IMR-90 (cell line): ENCODE measurements at regions not wholly inside any gene's neighbourhood (a gene's known extent, or its start where the extent isn't known, plus 50 kb on each side); places are given as distances from the start of the nearest gene placed in this dataset.

ENCODE experiments used
- ATAC-seq: fragments of 200-7000 bp; cut with Tn5 transposase; 2 replicates; pipeline ENCODE4 v1.9.1; 2020; ENCODE audit warnings: low read depth, mild to moderate bottlenecking, moderate library complexity
- BruUV-seq: library from RNA; stranded (reverse); fragments of 400-500 nt; replicated peaks from 2 replicates; lab custom pipeline; 2021; lab: Mats Ljungman, UMichigan
- CTCF ChIA-PET: fragments of 300-600 bp; formaldehyde crosslinking; extraction: SDS; loops from one replicate; lab custom pipeline; 2021; ENCODE audit warnings: antibody characterized with exemption; lab: Yijun Ruan, JAX
- POLR2A ChIA-PET: fragments of 300-600 bp; sonication (Branson Sonifier 250); formaldehyde crosslinking; loops from one replicate; lab custom pipeline; 2022; ENCODE audit warnings: antibody characterized with exemption; ENCODE audit not compliant: unreplicated experiment; lab: Charles Lee
- DNase-seq: peaks from one replicate; pipeline ENCODE4 v3.0.0; 2013
- H2AFZ ChIP-seq: replicated peaks from 2 replicates; pipeline ENCODE3; 2013; ENCODE audit warnings: low read length, mild to moderate bottlenecking; ENCODE audit not compliant: poor library complexity
- H2AK5ac ChIP-seq: 2 replicates; pipeline ENCODE4 v1.6.1; 2013; ENCODE audit warnings: low read depth, low read length, inconsistent platforms
- H2AK9ac ChIP-seq: replicated peaks from 2 replicates; pipeline ENCODE3; 2013; ENCODE audit warnings: mild to moderate bottlenecking, low read depth, low read length, moderate library complexity; ENCODE audit not compliant: poor library complexity
- H2BK120ac ChIP-seq: 2 replicates; pipeline ENCODE4 v1.6.1; 2013; ENCODE audit warnings: low read depth, low read length, inconsistent platforms
- H2BK15ac ChIP-seq: 3 replicates; pipeline ENCODE4 v1.6.1; 2013; ENCODE audit warnings: low read depth, low read length, inconsistent platforms
- H2BK20ac ChIP-seq: 2 replicates; pipeline ENCODE4 v1.6.1; 2013; ENCODE audit warnings: low read depth, mild to moderate bottlenecking, inconsistent platforms, low read length, moderate library complexity
- H2BK5ac ChIP-seq: 2 replicates; pipeline ENCODE4 v1.6.1; 2013; ENCODE audit warnings: mild to moderate bottlenecking, low read depth, low read length, inconsistent platforms; ENCODE audit not compliant: poor library complexity, severe bottlenecking
- H3K14ac ChIP-seq: replicated peaks from 2 replicates; pipeline ENCODE4 v1.6.1; 2013; ENCODE audit warnings: low read depth, low read length, inconsistent platforms
- H3K18ac ChIP-seq: 2 replicates; pipeline ENCODE4 v1.6.1; 2013; ENCODE audit warnings: low read depth, low read length, control low read depth
- H3K23ac ChIP-seq: 2 replicates; pipeline ENCODE4 v1.6.1; 2013; ENCODE audit warnings: low read depth, low read length, inconsistent platforms
- H3K27ac ChIP-seq: 2 replicates; pipeline ENCODE4 v1.5.1; 2013; ENCODE audit warnings: mild to moderate bottlenecking, control low read depth, low read length; ENCODE audit not compliant: insufficient read depth
- H3K27me3 ChIP-seq: 2 replicates; pipeline ENCODE4 v1.6.1; 2013; ENCODE audit warnings: low read length; ENCODE audit not compliant: control insufficient read depth, insufficient read depth
- H3K36me3 ChIP-seq: 2 replicates; pipeline ENCODE4 v1.6.1; 2013; ENCODE audit warnings: low read length, mixed read lengths; ENCODE audit not compliant: control insufficient read depth, insufficient read depth
- H3K4ac ChIP-seq: 2 replicates; pipeline ENCODE4 v1.6.1; 2013; ENCODE audit warnings: low read depth, low read length, inconsistent platforms
- H3K4me1 ChIP-seq: 2 replicates; pipeline ENCODE4 v1.6.1; 2013; ENCODE audit warnings: low read length, mixed read lengths; ENCODE audit not compliant: control insufficient read depth, insufficient read depth
- H3K4me2 ChIP-seq: 2 replicates; pipeline ENCODE4 v1.6.1; 2013; ENCODE audit warnings: low read depth, mild to moderate bottlenecking, control low read depth, low read length, moderate library complexity
- H3K4me3 ChIP-seq: 2 replicates; pipeline ENCODE4 v1.5.1; 2013; ENCODE audit warnings: low read depth, mild to moderate bottlenecking, control low read depth, low read length, moderate library complexity; ENCODE audit not compliant: insufficient read depth
- H3K56ac ChIP-seq: 2 replicates; pipeline ENCODE4 v1.6.1; 2013; ENCODE audit warnings: low read length, inconsistent platforms; ENCODE audit not compliant: insufficient read depth; ENCODE audit errors: extremely low read depth
- H3K79me1 ChIP-seq, 2 experiments: 2 replicates each; pipeline ENCODE4 v1.6.1; 2013; ENCODE audit warnings: low read length in 2 of 2, inconsistent platforms in 1 of 2, low read depth in 1 of 2
- H3K9ac ChIP-seq: 2 replicates; pipeline ENCODE4 v1.6.1; 2013; ENCODE audit warnings: low read depth, low read length, control low read depth
- H3K9me1 ChIP-seq: 2 replicates; pipeline ENCODE4 v1.6.1; 2013; ENCODE audit warnings: low read length, inconsistent platforms; ENCODE audit not compliant: insufficient read depth
- H3K9me3 ChIP-seq: 2 replicates; pipeline ENCODE4 v1.6.1; 2013; ENCODE audit warnings: low read length; ENCODE audit not compliant: control insufficient read depth, insufficient read depth
- H4K20me1 ChIP-seq: 2 replicates; pipeline ENCODE4 v1.6.1; 2013; ENCODE audit warnings: low read length, inconsistent platforms; ENCODE audit not compliant: insufficient read depth
- H4K5ac ChIP-seq: 2 replicates; pipeline ENCODE4 v1.6.1; 2013; ENCODE audit warnings: mild to moderate bottlenecking, low read depth, low read length, control low read depth
- H4K8ac ChIP-seq, 2 experiments: 2 replicates each; pipeline ENCODE4 v1.6.1; 2013; ENCODE audit warnings: low read depth in 2 of 2, low read length in 2 of 2, control low read depth in 1 of 2, inconsistent platforms in 1 of 2
- H4K91ac ChIP-seq: 2 replicates; pipeline ENCODE4 v1.6.1; 2013; ENCODE audit warnings: low read depth, low read length, inconsistent platforms; ENCODE audit not compliant: insufficient read depth
- BHLHE40 ChIP-seq: fragments of 150-350 bp; IDR thresholded peaks from 2 replicates; pipeline ENCODE4 v1.6.1; 2016; ENCODE audit warnings: mild to moderate bottlenecking, low read depth, low read length
- CHD1 ChIP-seq: IDR thresholded peaks from 2 replicates; pipeline ENCODE4 v1.6.1; 2012; ENCODE audit warnings: low read depth, low read length, improper control_type of control experiment
- FOS ChIP-seq: fragments of 150-350 bp; IDR thresholded peaks from 2 replicates; pipeline ENCODE4 v1.6.1; 2016; ENCODE audit warnings: low read depth, low read length
- POLR2A ChIP-seq: IDR thresholded peaks from 2 replicates; pipeline ENCODE4 v1.6.1; 2012; ENCODE audit warnings: mild to moderate bottlenecking, low read depth, low read length
- RCOR1 ChIP-seq: IDR thresholded peaks from 2 replicates; pipeline ENCODE4 v1.6.1; 2012; ENCODE audit warnings: mild to moderate bottlenecking, low read length, improper control_type of control experiment; ENCODE audit not compliant: insufficient replicate concordance
- RFX5 ChIP-seq: IDR thresholded peaks from 2 replicates; pipeline ENCODE4 v1.8.0; 2012; ENCODE audit warnings: low read depth, mild to moderate bottlenecking, low read length, moderate library complexity
- WGBS, 2 experiments: methylation state at CpG; one replicate each; pipeline versions ENCODE4 v1.1.5 to v1.1.7; 2013; ENCODE audit warnings: missing lambda C conversion rate in 2 of 2; ENCODE audit not compliant: insufficient read length in 1 of 2; ENCODE audit errors: extremely low coverage in 2 of 2; 5-methylcytosine and 5-hydroxymethylcytosine counted together
- dilution Hi-C: fragments of 300-500 bp; cut with HindIII; formaldehyde crosslinking; loops from one replicate; pipeline ENCODE4 v1.14.3; 2018; ENCODE audit warnings: low sequenced_read_pairs; ENCODE audit not compliant: unreplicated experiment
- in situ Hi-C: fragments of 300-500 bp; cut with MboI; formaldehyde crosslinking; loops from 3 replicates; pipeline ENCODE4 v1.14.3; 2019; ENCODE audit warnings: low sequenced_read_pairs, inconsistent platforms, mixed read lengths
- intact Hi-C: fragments of 100-400 bp; cut with micrococcal nuclease; formaldehyde crosslinking; loops from 2 replicates; pipeline ENCODE4 v1.10.0; 2022
- TF ChIP-seq, protein P1 (sequence below): fragments of 150-350 bp; IDR thresholded peaks from 2 replicates; pipeline ENCODE4 v1.6.1; 2016; ENCODE audit warnings: low read depth, mild to moderate bottlenecking, low read length, moderate library complexity, borderline replicate concordance
- TF ChIP-seq, protein P2 (sequence below): fragments of 150-350 bp; IDR thresholded peaks from 2 replicates; pipeline ENCODE4 v1.6.1; 2017; ENCODE audit warnings: mild to moderate bottlenecking, antibody characterized with exemption, low read length, low read depth
- TF ChIP-seq, protein P3 (sequence below): conservative IDR thresholded peaks from 2 replicates; pipeline ENCODE4 v1.5.1; 2012; ENCODE audit warnings: mild to moderate bottlenecking, low read depth, low read length, improper control_type of control experiment

DNA sequence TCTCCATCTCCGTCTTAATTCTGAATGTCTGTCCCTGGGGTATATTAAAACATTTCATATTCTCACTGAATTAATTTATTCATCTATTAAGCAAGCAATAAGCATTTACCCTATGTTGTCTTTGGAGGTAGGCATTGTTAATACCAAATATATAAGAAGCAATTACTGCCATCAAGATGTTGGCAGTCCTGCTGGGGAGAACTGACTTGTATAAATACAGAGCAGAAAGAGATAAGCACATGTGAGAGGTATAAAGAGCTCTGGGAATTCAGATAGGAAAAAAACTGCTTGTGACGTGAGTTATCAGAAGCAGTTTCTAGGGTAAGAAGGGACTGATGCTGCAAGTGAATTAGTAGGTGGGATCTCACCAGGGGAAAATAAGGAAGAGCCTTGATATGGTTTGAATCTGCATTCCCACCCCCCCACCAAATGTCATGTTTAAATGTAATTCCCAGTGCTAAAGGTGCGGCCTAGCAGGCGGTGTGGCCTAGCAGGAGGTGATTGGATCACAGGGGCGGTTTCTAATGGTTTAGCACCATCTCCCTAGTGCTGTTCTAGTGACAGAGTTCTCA, 286.8 kb downstream of the RAD51AP2 start:
- H3K56ac ChIP-seq, result no peak overlapping the region
- no peak overlapping the region for H4K91ac ChIP-seq
- H3K36me3 ChIP-seq, result no peaks in the 10 kb centered on the region
- H2AFZ ChIP-seq, result no peak overlapping the region
- TF ChIP-seq, protein P1, sequence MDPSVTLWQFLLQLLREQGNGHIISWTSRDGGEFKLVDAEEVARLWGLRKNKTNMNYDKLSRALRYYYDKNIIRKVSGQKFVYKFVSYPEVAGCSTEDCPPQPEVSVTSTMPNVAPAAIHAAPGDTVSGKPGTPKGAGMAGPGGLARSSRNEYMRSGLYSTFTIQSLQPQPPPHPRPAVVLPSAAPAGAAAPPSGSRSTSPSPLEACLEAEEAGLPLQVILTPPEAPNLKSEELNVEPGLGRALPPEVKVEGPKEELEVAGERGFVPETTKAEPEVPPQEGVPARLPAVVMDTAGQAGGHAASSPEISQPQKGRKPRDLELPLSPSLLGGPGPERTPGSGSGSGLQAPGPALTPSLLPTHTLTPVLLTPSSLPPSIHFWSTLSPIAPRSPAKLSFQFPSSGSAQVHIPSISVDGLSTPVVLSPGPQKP, result no peak
- TF ChIP-seq RCOR1 (no peak), RFX5 (no peak), CHD1 (no peak), POLR2A (no peak), FOS (no peak), BHLHE40 (no peak)
- TF ChIP-seq, protein P2, sequence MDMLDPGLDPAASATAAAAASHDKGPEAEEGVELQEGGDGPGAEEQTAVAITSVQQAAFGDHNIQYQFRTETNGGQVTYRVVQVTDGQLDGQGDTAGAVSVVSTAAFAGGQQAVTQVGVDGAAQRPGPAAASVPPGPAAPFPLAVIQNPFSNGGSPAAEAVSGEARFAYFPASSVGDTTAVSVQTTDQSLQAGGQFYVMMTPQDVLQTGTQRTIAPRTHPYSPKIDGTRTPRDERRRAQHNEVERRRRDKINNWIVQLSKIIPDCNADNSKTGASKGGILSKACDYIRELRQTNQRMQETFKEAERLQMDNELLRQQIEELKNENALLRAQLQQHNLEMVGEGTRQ, result no peak
- TF ChIP-seq, protein P3, sequence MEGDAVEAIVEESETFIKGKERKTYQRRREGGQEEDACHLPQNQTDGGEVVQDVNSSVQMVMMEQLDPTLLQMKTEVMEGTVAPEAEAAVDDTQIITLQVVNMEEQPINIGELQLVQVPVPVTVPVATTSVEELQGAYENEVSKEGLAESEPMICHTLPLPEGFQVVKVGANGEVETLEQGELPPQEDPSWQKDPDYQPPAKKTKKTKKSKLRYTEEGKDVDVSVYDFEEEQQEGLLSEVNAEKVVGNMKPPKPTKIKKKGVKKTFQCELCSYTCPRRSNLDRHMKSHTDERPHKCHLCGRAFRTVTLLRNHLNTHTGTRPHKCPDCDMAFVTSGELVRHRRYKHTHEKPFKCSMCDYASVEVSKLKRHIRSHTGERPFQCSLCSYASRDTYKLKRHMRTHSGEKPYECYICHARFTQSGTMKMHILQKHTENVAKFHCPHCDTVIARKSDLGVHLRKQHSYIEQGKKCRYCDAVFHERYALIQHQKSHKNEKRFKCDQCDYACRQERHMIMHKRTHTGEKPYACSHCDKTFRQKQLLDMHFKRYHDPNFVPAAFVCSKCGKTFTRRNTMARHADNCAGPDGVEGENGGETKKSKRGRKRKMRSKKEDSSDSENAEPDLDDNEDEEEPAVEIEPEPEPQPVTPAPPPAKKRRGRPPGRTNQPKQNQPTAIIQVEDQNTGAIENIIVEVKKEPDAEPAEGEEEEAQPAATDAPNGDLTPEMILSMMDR, result no peak
- H3K4me1 ChIP-seq, result no peaks in the 10 kb centered on the region
- no peak overlapping the region for H3K23ac ChIP-seq
- H3K4me2 ChIP-seq, result no peak overlapping the region
- no peak overlapping the region for H4K8ac ChIP-seq
- DNase-seq (no peak), ATAC-seq (no peak)
- no peak overlapping the region for H3K9ac ChIP-seq
- H3K27ac ChIP-seq, result no peak overlapping the region
- no peak overlapping the region for H3K4me3 ChIP-seq
- no peak overlapping the region for H2AK5ac ChIP-seq
- H2BK5ac ChIP-seq, result no peak overlapping the region
- no peaks in the 10 kb centered on the region for H3K79me1 ChIP-seq
- H2BK120ac ChIP-seq, result no peak overlapping the region
- no CpG with 5 or more reads among the region's 5 CpGs for WGBS, 2 experiments
- H3K27me3 ChIP-seq, result no peaks in the 10 kb centered on the region
- no peak overlapping the region for H2BK20ac ChIP-seq
- no TSS peak for BruUV-seq
- in situ Hi-C loops (no loop called here), dilution Hi-C loops (no loop called here), intact Hi-C loops (no loop called here)
- no peak overlapping the region for H2BK15ac ChIP-seq
- no peak overlapping the region for H3K18ac ChIP-seq
- H3K4ac ChIP-seq, result no peak overlapping the region
- no peaks in the 10 kb centered on the region for H4K20me1 ChIP-seq
- ChIA-PET POLR2A (no interaction called here), CTCF (no interaction called here)
- no peaks in the 10 kb centered on the region for H3K9me3 ChIP-seq
- H3K14ac ChIP-seq, result no peak overlapping the region
- no peak overlapping the region for H4K5ac ChIP-seq
- no peak overlapping the region for H2AK9ac ChIP-seq
- no peaks in the 10 kb centered on the region for H3K9me1 ChIP-seq
